GM12892 (cell line): ENCODE measurements at regions not wholly inside any gene's neighbourhood (a gene's known extent, or its start where the extent isn't known, plus 50 kb on each side); places are given as distances from the start of the nearest gene placed in this dataset.
"Not testable (repeated sequence)": the region's sequence is repeated elsewhere in the genome, so short reads cannot be mapped to it uniquely, and the experiment has no call there.

Experiments used
- POLR2A ChIP-seq: IDR thresholded peaks from 2 replicates; pipeline ENCODE4 v1.6.1; 2011; ENCODE audit warnings: low read depth, low read length, control low read depth
- TAF1 ChIP-seq: IDR thresholded peaks from 2 replicates; pipeline ENCODE4 v1.6.1; 2011; ENCODE audit warnings: low read depth, mild to moderate bottlenecking, control low read depth, low read length, borderline replicate concordance

- TF ChIP-seq TAF1, POLR2A: not testable (repeated sequence)
Observed at GRCh38 chr6:15813698-15814097, 150.9 kb upstream of the DTNBP1 start.
